CD4-positive, alpha-beta T cell treated with Interleukin-10 for 1 hour (primary cell): ENCODE measurements at regions not wholly inside any gene's neighbourhood (a gene's known extent, or its start where the extent isn't known, plus 50 kb on each side); places are given as distances from the start of the nearest gene placed in this dataset.

Source experiments
- DNase-seq: peaks from one replicate; pipeline ENCODE4 v3.0.0-alpha.2; 2020

- DNase-seq: no peak
Observed at GRCh38 chr12:124629789-124630480, 62.5 kb upstream of the NCOR2 start.

GRCh38 chr12:124629117-124629516 lies 61.7 kb upstream of the NCOR2 start:
- DNase-seq: no peak

- no peak for DNase-seq
Observed at GRCh38 chr12:124627956-124628355, 60.5 kb upstream of the NCOR2 start.

- no peak for DNase-seq
Observed at GRCh38 chr12:124626971-124627411, 59.6 kb upstream of the NCOR2 start.

- no peak for DNase-seq
Observed at GRCh38 chr12:124625867-124626675, 58.7 kb upstream of the NCOR2 start.

GRCh38 chr12:124624823-124625222 lies 57.4 kb upstream of the NCOR2 start:
- DNase-seq: no peak

GRCh38 chr12:124623344-124624035 lies 56.1 kb upstream of the NCOR2 start:
- no peak for DNase-seq

- DNase-seq: no peak
Observed at GRCh38 chr12:124622764-124623163, 55.4 kb upstream of the NCOR2 start.

- DNase-seq: no peak
Observed at GRCh38 chr12:124622331-124622730, 54.9 kb upstream of the NCOR2 start.

- DNase-seq: no peak
Observed at GRCh38 chr12:124621296-124621660, 53.9 kb upstream of the NCOR2 start.

GRCh38 chr12:124620606-124621295 lies 53.3 kb upstream of the NCOR2 start:
- no peak for DNase-seq

GRCh38 chr12:124618291-124618902 lies 51.0 kb upstream of the NCOR2 start:
- no peak for DNase-seq

- DNase-seq: no peak
Observed at GRCh38 chr12:124617615-124618014, 50.2 kb upstream of the NCOR2 start.
